GM23338 (cell line): ENCODE measurements at regions not wholly inside any gene's neighbourhood (a gene's known extent, or its start where the extent isn't known, plus 50 kb on each side); places are given as distances from the start of the nearest gene placed in this dataset.

Experiments used
- ATAC-seq: fragments of 200-7000 bp; cut with Tn5 transposase; 3 replicates; pipeline ENCODE4 v1.9.1; 2020
- DNase-seq: peaks from one replicate; pipeline ENCODE4 v3.0.0-alpha.2; 2015; ENCODE audit warnings: low spot score
- H2AFZ ChIP-seq: fragments of 200-600 bp; sonication (generic); 2 replicates; pipeline ENCODE4 v1.8.0; 2016; ENCODE audit warnings: antibody characterized with exemption, mild to moderate bottlenecking, moderate library complexity
- H3F3A ChIP-seq: fragments of 200-600 bp; sonication (generic); replicated peaks from 2 replicates; pipeline ENCODE4 v1.8.0; 2017; ENCODE audit warnings: antibody characterized with exemption, mixed run types, low read depth
- H3K27ac ChIP-seq: fragments of 200-600 bp; sonication (generic); 2 replicates; pipeline ENCODE4 v1.6.1; 2016; ENCODE audit warnings: low read depth
- H3K27me3 ChIP-seq: fragments of 200-600 bp; sonication (generic); 2 replicates; pipeline ENCODE4 v1.8.0; 2016; ENCODE audit warnings: mild to moderate bottlenecking, mixed run types, moderate library complexity; ENCODE audit not compliant: insufficient read depth
- H3K36me3 ChIP-seq: fragments of 200-600 bp; sonication (generic); 2 replicates; pipeline ENCODE4 v1.8.0; 2016; ENCODE audit warnings: mild to moderate bottlenecking; ENCODE audit not compliant: insufficient read depth
- H3K4me1 ChIP-seq: fragments of 200-600 bp; sonication (generic); 2 replicates; pipeline ENCODE4 v1.8.0; 2016; ENCODE audit warnings: mild to moderate bottlenecking, moderate library complexity; ENCODE audit not compliant: insufficient read depth
- H3K4me2 ChIP-seq: fragments of 200-600 bp; sonication (generic); 2 replicates; pipeline ENCODE4 v1.7.1; 2017; ENCODE audit warnings: mixed run types
- H3K4me3 ChIP-seq: fragments of 200-600 bp; sonication (generic); 2 replicates; pipeline ENCODE4 v1.6.1; 2016; ENCODE audit warnings: mixed run types
- H3K79me2 ChIP-seq: fragments of 200-600 bp; sonication (generic); replicated peaks from 2 replicates; pipeline ENCODE4 v1.8.0; 2017; ENCODE audit warnings: mild to moderate bottlenecking; ENCODE audit not compliant: insufficient read depth
- H3K9me2 ChIP-seq: fragments of 200-600 bp; sonication (generic); 2 replicates; pipeline ENCODE4 v1.8.0; 2017; ENCODE audit not compliant: insufficient read depth
- H4K20me1 ChIP-seq: fragments of 200-600 bp; sonication (generic); replicated peaks from 2 replicates; pipeline ENCODE4 v1.8.0; 2017; ENCODE audit warnings: mild to moderate bottlenecking; ENCODE audit not compliant: insufficient read depth
- H3K27ac Mint-ChIP-seq: 2 replicates; pipeline ENCODE4 v1.8.0; 2020; ENCODE audit warnings: inconsistent platforms, mild to moderate bottlenecking, moderate library complexity, mixed read lengths
- H3K27me3 Mint-ChIP-seq: 3 replicates; pipeline ENCODE4 v1.8.0; 2022; ENCODE audit warnings: low read depth, mild to moderate bottlenecking, moderate library complexity, mixed read lengths, inconsistent platforms; ENCODE audit not compliant: insufficient read depth, poor library complexity
- H3K36me3 Mint-ChIP-seq: 3 replicates; pipeline ENCODE4 v1.8.0; 2021; ENCODE audit warnings: low read depth, mild to moderate bottlenecking, inconsistent platforms, moderate library complexity, mixed read lengths
- H3K4me1 Mint-ChIP-seq: 3 replicates; pipeline ENCODE4 v1.8.0; 2020; ENCODE audit warnings: mild to moderate bottlenecking, inconsistent platforms, mixed read lengths
- H3K4me3 Mint-ChIP-seq: 3 replicates; pipeline ENCODE4 v1.8.0; 2021; ENCODE audit warnings: moderate library complexity, mild to moderate bottlenecking, inconsistent platforms, mixed read lengths
- H3K9me3 Mint-ChIP-seq: 3 replicates; pipeline ENCODE4 v1.8.0; 2020; ENCODE audit warnings: moderate library complexity, mild to moderate bottlenecking, inconsistent platforms, mixed read lengths
- CREB1 ChIP-seq: fragments of 250-450 bp; sonication (Bioruptor Pico); IDR thresholded peaks from 2 replicates; pipeline ENCODE4 v1.5.0; 2020; ENCODE audit warnings: low read depth, mild to moderate bottlenecking, moderate library complexity
- EZH2 ChIP-seq: fragments of 200-600 bp; sonication (generic); IDR thresholded peaks from one replicate; pipeline ENCODE4 v1.8.0; 2017; ENCODE audit warnings: antibody characterized with exemption, mild to moderate bottlenecking, low read depth; ENCODE audit not compliant: unreplicated experiment
- EZH2phosphoT487 ChIP-seq: fragments of 200-600 bp; sonication (generic); IDR thresholded peaks from one replicate; pipeline ENCODE4 v1.8.1; 2018; ENCODE audit warnings: antibody characterized with exemption; ENCODE audit not compliant: unreplicated experiment
- JUNB ChIP-seq: IDR thresholded peaks from one replicate; pipeline ENCODE4 v1.6.1; 2016; ENCODE audit warnings: antibody characterized with exemption; ENCODE audit not compliant: unreplicated experiment
- NANOG ChIP-seq: IDR thresholded peaks from 2 replicates; pipeline ENCODE4 v1.6.1; 2016; ENCODE audit warnings: antibody characterized with exemption, borderline replicate concordance
- POLR2AphosphoS5 ChIP-seq: IDR thresholded peaks from 2 replicates; pipeline ENCODE4 v1.6.1; 2016; ENCODE audit warnings: antibody characterized with exemption, low read depth
- STAT1 ChIP-seq: IDR thresholded peaks from one replicate; pipeline ENCODE4 v1.6.1; 2016; ENCODE audit warnings: antibody characterized with exemption; ENCODE audit not compliant: unreplicated experiment
- ZNF114 ChIP-seq: fragments of 250-450 bp; sonication (Bioruptor Pico); IDR thresholded peaks from 2 replicates; pipeline ENCODE4 v1.5.0; 2020; ENCODE audit warnings: mild to moderate bottlenecking, moderate library complexity
- ZNF331 ChIP-seq: fragments of 250-450 bp; sonication (Bioruptor Pico); IDR thresholded peaks from 2 replicates; pipeline ENCODE4 v1.5.0; 2020; ENCODE audit warnings: low read depth, mild to moderate bottlenecking, moderate library complexity
- TF ChIP-seq, protein P1 (sequence below): IDR thresholded peaks from 2 replicates; pipeline ENCODE4 v1.6.1; 2016; ENCODE audit warnings: antibody characterized with exemption
- TF ChIP-seq, protein P2 (sequence below): fragments of 250-450 bp; sonication (Bioruptor Pico); IDR thresholded peaks from 2 replicates; pipeline ENCODE4 v1.5.0; 2020; ENCODE audit warnings: mild to moderate bottlenecking, moderate library complexity
- TF ChIP-seq, protein P3 (sequence below), 2 experiments: fragments of 200-600 bp in 1 of 2; sonication (generic) in 1 of 2; conservative IDR thresholded peaks; 2 replicates each; pipeline versions ENCODE4 v1.5.1 to v1.6.1; 2016 to 2017; ENCODE audit warnings: antibody characterized with exemption in 2 of 2, low read depth in 2 of 2, mild to moderate bottlenecking in 2 of 2, moderate library complexity in 1 of 2
- TF ChIP-seq, protein P4 (sequence below): IDR thresholded peaks from one replicate; pipeline ENCODE4 v1.6.1; 2018; ENCODE audit warnings: antibody characterized with exemption; ENCODE audit not compliant: unreplicated experiment

DNA sequence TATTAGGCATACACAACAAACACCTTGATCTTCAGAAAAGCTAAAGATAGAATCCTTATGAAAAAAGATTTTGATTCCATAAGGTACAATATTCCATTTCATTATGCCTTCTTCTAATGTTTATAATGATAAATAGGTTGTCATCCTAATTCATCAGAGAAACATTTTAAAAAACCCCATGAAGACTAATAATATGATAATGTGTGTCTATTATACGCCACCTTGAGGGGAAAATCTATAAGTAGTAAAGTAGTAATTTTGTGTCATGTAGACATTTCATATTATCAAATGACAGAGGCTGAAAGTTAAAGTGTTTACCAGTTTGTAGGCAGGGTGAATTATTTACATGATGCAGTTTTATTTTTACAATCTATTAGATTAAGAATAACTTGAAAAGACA lies 524.3 kb downstream of the GBE1 start:
- Mint-ChIP-seq H3K4me1 (peaks cover 11% of the 10 kb centered on the region), H3K4me3 (no peak overlapping the region), H3K9me3 (no peaks in the 10 kb centered on the region), H3K27ac (no peak overlapping the region), H3K27me3 (no peaks in the 10 kb centered on the region), H3K36me3 (no peaks in the 10 kb centered on the region)
- Histone ChIP-seq H3K79me2 (no peaks in the 10 kb centered on the region), H3K27me3 (no peaks in the 10 kb centered on the region), H3K4me2 (no peak overlapping the region), H4K20me1 (no peaks in the 10 kb centered on the region), H3K4me1 (peaks cover 19% of the 10 kb centered on the region; the same call in 1 of the 2 replicates), H3K9me2 (peaks cover 10% of the 10 kb centered on the region; the same call in 1 of the 2 replicates), H3K36me3 (no peaks in the 10 kb centered on the region), H3F3A (no peaks in the 10 kb centered on the region), H3K4me3 (no peak overlapping the region), H2AFZ (no peak overlapping the region), H3K27ac (no peak overlapping the region)
- ATAC-seq (no peak), DNase-seq (no peak)
- TF ChIP-seq ZNF114, result no peak
- TF ChIP-seq JUNB, result no peak
- TF ChIP-seq EZH2phosphoT487, result no peak
- TF ChIP-seq, protein P1, sequence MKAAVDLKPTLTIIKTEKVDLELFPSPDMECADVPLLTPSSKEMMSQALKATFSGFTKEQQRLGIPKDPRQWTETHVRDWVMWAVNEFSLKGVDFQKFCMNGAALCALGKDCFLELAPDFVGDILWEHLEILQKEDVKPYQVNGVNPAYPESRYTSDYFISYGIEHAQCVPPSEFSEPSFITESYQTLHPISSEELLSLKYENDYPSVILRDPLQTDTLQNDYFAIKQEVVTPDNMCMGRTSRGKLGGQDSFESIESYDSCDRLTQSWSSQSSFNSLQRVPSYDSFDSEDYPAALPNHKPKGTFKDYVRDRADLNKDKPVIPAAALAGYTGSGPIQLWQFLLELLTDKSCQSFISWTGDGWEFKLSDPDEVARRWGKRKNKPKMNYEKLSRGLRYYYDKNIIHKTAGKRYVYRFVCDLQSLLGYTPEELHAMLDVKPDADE, result no peak
- TF ChIP-seq POLR2AphosphoS5, result no peak
- no peak for TF ChIP-seq ZNF331
- TF ChIP-seq CREB1, result no peak
- TF ChIP-seq NANOG, result no peak
- TF ChIP-seq, protein P2, sequence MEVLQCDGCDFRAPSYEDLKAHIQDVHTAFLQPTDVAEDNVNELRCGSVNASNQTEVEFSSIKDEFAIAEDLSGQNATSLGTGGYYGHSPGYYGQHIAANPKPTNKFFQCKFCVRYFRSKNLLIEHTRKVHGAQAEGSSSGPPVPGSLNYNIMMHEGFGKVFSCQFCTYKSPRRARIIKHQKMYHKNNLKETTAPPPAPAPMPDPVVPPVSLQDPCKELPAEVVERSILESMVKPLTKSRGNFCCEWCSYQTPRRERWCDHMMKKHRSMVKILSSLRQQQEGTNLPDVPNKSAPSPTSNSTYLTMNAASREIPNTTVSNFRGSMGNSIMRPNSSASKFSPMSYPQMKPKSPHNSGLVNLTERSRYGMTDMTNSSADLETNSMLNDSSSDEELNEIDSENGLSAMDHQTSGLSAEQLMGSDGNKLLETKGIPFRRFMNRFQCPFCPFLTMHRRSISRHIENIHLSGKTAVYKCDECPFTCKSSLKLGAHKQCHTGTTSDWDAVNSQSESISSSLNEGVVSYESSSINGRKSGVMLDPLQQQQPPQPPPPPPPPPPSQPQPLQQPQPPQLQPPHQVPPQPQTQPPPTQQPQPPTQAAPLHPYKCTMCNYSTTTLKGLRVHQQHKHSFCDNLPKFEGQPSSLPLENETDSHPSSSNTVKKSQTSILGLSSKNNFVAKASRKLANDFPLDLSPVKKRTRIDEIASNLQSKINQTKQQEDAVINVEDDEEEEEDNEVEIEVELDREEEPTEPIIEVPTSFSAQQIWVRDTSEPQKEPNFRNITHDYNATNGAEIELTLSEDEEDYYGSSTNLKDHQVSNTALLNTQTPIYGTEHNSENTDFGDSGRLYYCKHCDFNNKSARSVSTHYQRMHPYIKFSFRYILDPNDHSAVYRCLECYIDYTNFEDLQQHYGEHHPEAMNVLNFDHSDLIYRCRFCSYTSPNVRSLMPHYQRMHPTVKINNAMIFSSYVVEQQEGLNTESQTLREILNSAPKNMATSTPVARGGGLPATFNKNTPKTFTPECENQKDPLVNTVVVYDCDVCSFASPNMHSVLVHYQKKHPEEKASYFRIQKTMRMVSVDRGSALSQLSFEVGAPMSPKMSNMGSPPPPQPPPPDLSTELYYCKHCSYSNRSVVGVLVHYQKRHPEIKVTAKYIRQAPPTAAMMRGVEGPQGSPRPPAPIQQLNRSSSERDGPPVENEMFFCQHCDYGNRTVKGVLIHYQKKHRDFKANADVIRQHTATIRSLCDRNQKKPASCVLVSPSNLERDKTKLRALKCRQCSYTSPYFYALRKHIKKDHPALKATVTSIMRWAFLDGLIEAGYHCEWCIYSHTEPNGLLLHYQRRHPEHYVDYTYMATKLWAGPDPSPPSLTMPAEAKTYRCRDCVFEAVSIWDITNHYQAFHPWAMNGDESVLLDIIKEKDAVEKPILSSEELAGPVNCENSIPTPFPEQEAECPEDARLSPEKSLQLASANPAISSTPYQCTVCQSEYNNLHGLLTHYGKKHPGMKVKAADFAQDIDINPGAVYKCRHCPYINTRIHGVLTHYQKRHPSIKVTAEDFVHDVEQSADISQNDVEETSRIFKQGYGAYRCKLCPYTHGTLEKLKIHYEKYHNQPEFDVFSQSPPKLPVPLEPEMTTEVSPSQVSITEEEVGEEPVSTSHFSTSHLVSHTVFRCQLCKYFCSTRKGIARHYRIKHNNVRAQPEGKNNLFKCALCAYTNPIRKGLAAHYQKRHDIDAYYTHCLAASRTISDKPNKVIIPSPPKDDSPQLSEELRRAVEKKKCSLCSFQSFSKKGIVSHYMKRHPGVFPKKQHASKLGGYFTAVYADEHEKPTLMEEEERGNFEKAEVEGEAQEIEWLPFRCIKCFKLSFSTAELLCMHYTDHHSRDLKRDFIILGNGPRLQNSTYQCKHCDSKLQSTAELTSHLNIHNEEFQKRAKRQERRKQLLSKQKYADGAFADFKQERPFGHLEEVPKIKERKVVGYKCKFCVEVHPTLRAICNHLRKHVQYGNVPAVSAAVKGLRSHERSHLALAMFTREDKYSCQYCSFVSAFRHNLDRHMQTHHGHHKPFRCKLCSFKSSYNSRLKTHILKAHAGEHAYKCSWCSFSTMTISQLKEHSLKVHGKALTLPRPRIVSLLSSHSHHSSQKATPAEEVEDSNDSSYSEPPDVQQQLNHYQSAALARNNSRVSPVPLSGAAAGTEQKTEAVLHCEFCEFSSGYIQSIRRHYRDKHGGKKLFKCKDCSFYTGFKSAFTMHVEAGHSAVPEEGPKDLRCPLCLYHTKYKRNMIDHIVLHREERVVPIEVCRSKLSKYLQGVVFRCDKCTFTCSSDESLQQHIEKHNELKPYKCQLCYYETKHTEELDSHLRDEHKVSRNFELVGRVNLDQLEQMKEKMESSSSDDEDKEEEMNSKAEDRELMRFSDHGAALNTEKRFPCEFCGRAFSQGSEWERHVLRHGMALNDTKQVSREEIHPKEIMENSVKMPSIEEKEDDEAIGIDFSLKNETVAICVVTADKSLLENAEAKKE, result no peak
- TF ChIP-seq, protein P3, sequence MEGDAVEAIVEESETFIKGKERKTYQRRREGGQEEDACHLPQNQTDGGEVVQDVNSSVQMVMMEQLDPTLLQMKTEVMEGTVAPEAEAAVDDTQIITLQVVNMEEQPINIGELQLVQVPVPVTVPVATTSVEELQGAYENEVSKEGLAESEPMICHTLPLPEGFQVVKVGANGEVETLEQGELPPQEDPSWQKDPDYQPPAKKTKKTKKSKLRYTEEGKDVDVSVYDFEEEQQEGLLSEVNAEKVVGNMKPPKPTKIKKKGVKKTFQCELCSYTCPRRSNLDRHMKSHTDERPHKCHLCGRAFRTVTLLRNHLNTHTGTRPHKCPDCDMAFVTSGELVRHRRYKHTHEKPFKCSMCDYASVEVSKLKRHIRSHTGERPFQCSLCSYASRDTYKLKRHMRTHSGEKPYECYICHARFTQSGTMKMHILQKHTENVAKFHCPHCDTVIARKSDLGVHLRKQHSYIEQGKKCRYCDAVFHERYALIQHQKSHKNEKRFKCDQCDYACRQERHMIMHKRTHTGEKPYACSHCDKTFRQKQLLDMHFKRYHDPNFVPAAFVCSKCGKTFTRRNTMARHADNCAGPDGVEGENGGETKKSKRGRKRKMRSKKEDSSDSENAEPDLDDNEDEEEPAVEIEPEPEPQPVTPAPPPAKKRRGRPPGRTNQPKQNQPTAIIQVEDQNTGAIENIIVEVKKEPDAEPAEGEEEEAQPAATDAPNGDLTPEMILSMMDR (conservative IDR thresholded peaks at IDR 0.05; ENCODE audit: low read depth in 2 of 2), result no peak
- TF ChIP-seq STAT1, result no peak
- TF ChIP-seq, protein P4, sequence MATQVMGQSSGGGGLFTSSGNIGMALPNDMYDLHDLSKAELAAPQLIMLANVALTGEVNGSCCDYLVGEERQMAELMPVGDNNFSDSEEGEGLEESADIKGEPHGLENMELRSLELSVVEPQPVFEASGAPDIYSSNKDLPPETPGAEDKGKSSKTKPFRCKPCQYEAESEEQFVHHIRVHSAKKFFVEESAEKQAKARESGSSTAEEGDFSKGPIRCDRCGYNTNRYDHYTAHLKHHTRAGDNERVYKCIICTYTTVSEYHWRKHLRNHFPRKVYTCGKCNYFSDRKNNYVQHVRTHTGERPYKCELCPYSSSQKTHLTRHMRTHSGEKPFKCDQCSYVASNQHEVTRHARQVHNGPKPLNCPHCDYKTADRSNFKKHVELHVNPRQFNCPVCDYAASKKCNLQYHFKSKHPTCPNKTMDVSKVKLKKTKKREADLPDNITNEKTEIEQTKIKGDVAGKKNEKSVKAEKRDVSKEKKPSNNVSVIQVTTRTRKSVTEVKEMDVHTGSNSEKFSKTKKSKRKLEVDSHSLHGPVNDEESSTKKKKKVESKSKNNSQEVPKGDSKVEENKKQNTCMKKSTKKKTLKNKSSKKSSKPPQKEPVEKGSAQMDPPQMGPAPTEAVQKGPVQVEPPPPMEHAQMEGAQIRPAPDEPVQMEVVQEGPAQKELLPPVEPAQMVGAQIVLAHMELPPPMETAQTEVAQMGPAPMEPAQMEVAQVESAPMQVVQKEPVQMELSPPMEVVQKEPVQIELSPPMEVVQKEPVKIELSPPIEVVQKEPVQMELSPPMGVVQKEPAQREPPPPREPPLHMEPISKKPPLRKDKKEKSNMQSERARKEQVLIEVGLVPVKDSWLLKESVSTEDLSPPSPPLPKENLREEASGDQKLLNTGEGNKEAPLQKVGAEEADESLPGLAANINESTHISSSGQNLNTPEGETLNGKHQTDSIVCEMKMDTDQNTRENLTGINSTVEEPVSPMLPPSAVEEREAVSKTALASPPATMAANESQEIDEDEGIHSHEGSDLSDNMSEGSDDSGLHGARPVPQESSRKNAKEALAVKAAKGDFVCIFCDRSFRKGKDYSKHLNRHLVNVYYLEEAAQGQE, result no peak
- no peak for TF ChIP-seq EZH2
